Erythroblast (primary cell): ENCODE measurements at regions not wholly inside any gene's neighbourhood (a gene's known extent, or its start where the extent isn't known, plus 50 kb on each side); places are given as distances from the start of the nearest gene placed in this dataset.

Experiments
- DNase-seq, 2 experiments: peaks; one replicate each; lab custom pipeline; 2025; lab: John Stamatoyannopoulos, UW
- GATA1 ChIP-seq: IDR thresholded peaks from 2 replicates; pipeline ENCODE4 v1.6.1; 2011; ENCODE audit warnings: low read depth, mild to moderate bottlenecking, control low read depth, low read length, moderate library complexity
- POLR2A ChIP-seq: IDR thresholded peaks from 2 replicates; pipeline ENCODE4 v1.6.1; 2011; ENCODE audit warnings: mild to moderate bottlenecking, low read length

- no peak for TF ChIP-seq POLR2A
- no peak for TF ChIP-seq GATA1
- DNase-seq, result no peak
Observed at GRCh38 chr20:53878262-53879047, 191.9 kb downstream of the BCAS1 start.

- no peak for DNase-seq
- TF ChIP-seq POLR2A, result no peak
- no peak for TF ChIP-seq GATA1
Observed at GRCh38 chr20:53876956-53877355, 193.4 kb downstream of the BCAS1 start.

GRCh38 chr20:53876470-53876869 lies 193.9 kb downstream of the BCAS1 start:
- TF ChIP-seq POLR2A (no peak), GATA1 (no peak)
- no peak for DNase-seq

GRCh38 chr20:53875452-53875851 lies 194.9 kb downstream of the BCAS1 start:
- peak in 1 of 2 experiments; percentile 18 for DNase-seq
- TF ChIP-seq GATA1 (no peak), POLR2A (no peak)

- no peak for DNase-seq
- no peak for TF ChIP-seq POLR2A
- no peak for TF ChIP-seq GATA1
Observed at GRCh38 chr20:53874706-53875105, 195.7 kb downstream of the BCAS1 start.

- DNase-seq, result no peak
- TF ChIP-seq POLR2A (no peak), GATA1 (no peak)
Observed at GRCh38 chr20:53874104-53874503, 196.3 kb downstream of the BCAS1 start.

GRCh38 chr20:53873230-53873604 lies 197.2 kb downstream of the BCAS1 start:
- DNase-seq, result no peak
- TF ChIP-seq POLR2A, result no peak

- no peak for DNase-seq
- TF ChIP-seq POLR2A (no peak), GATA1 (no peak)
Observed at GRCh38 chr20:53872561-53873229, 197.7 kb downstream of the BCAS1 start.

GRCh38 chr20:53872081-53872541 lies 198.3 kb downstream of the BCAS1 start:
- no peak for TF ChIP-seq POLR2A
- no peak for TF ChIP-seq GATA1
- DNase-seq, result no peak

- no peak for TF ChIP-seq GATA1
- no peak for DNase-seq
Observed at GRCh38 chr20:53871541-53871940, 198.9 kb downstream of the BCAS1 start.

- no peak for DNase-seq
- TF ChIP-seq POLR2A, result no peak
- no peak for TF ChIP-seq GATA1
Observed at GRCh38 chr20:53870426-53871315, 199.7 kb downstream of the BCAS1 start.

GRCh38 chr20:53869466-53870258 lies 200.7 kb downstream of the BCAS1 start:
- TF ChIP-seq POLR2A, result no peak
- TF ChIP-seq GATA1, result no peak
- DNase-seq, result peak; percentile 83 to 88
